B cell (primary cell): ENCODE measurements at regions not wholly inside any gene's neighbourhood (a gene's known extent, or its start where the extent isn't known, plus 50 kb on each side); places are given as distances from the start of the nearest gene placed in this dataset.
"Not testable (repeated sequence)": the region's sequence is repeated elsewhere in the genome, so short reads cannot be mapped to it uniquely, and the experiment has no call there.

Experiments used
- ATAC-seq: fragments of 200-7000 bp; cut with Tn5 transposase; one replicate; pipeline ENCODE4 v1.10.0; 2021; ENCODE audit warnings: low read depth, mild to moderate bottlenecking, moderate number of reproducible peaks, moderate library complexity
- CTCF ChIA-PET: fragments of 350-600 bp; sonication (Branson Sonifier 250); formaldehyde crosslinking; loops from one replicate; lab custom pipeline; 2021; ENCODE audit warnings: antibody characterized with exemption, inconsistent platforms; lab: Charles Lee
- POLR2A ChIA-PET: fragments of 350-600 bp; sonication (Branson Sonifier 250); formaldehyde crosslinking; loops from one replicate; lab custom pipeline; 2021; ENCODE audit warnings: antibody characterized with exemption; lab: Charles Lee
- DNase-seq: peaks from one replicate; pipeline ENCODE4 v3.0.0; 2013
- H2AFZ ChIP-seq: 2 replicates; pipeline ENCODE4 v1.6.1; 2012; ENCODE audit warnings: mild to moderate bottlenecking, low read depth, low read length; ENCODE audit not compliant: insufficient read depth, poor library complexity, severe bottlenecking
- H3K27ac ChIP-seq, 2 donors: 1 replicate in 1 of 2; 2 replicates in 1 of 2; pipeline ENCODE4 v1.5.1; 2012 to 2013; ENCODE audit warnings: low read length in 2 of 2, mild to moderate bottlenecking in 2 of 2, moderate library complexity in 1 of 2
- H3K27me3 ChIP-seq, 4 experiments: fragments of 200-600 bp in 1 of 4; sonication (generic) in 1 of 4; replicated peaks in 1 of 4; 1 replicate in 2 of 4; 2 replicates in 2 of 4; pipeline versions ENCODE4 v1.6.1 to v1.7.0; 2013 to 2016; ENCODE audit warnings: low read length in 3 of 4, mild to moderate bottlenecking in 2 of 4, mixed read lengths in 1 of 4, moderate library complexity in 1 of 4; ENCODE audit not compliant: insufficient read depth in 4 of 4, control insufficient read depth in 3 of 4; ENCODE audit errors: control extremely low read depth in 1 of 4
- H3K36me3 ChIP-seq, 2 experiments: replicated peaks in 1 of 2; 1 replicate in 1 of 2; 2 replicates in 1 of 2; pipeline versions ENCODE4 v1.6.1 to v1.7.1; 2013; ENCODE audit warnings: low read length in 1 of 2; ENCODE audit not compliant: insufficient read depth in 2 of 2, control insufficient read depth in 1 of 2; ENCODE audit errors: control extremely low read depth in 1 of 2, extremely low read depth in 1 of 2
- H3K4me1 ChIP-seq, 2 donors: fragments of 200-600 bp in 1 of 2; sonication (generic) in 1 of 2; 1 replicate in 1 of 2; 2 replicates in 1 of 2; pipeline versions ENCODE4 v1.5.1 to v1.6.1; 2013 to 2017; ENCODE audit warnings: low read length in 2 of 2; ENCODE audit not compliant: control insufficient read depth in 2 of 2, insufficient read depth in 2 of 2
- H3K4me2 ChIP-seq: replicated peaks from 2 replicates; pipeline ENCODE3; 2012; ENCODE audit warnings: mild to moderate bottlenecking, low read depth, low read length; ENCODE audit not compliant: poor library complexity, severe bottlenecking
- H3K4me3 ChIP-seq, 5 experiments: fragments of 200-600 bp in 1 of 5; sonication (generic) in 1 of 5; 1 replicate in 3 of 5; 2 replicates in 2 of 5; pipeline versions ENCODE4 v1.5.1 to v1.7.0; 2011 to 2016; ENCODE audit warnings: low read length in 4 of 5, mild to moderate bottlenecking in 4 of 5, low read depth in 2 of 5, control low read depth in 1 of 5, moderate library complexity in 1 of 5; ENCODE audit not compliant: insufficient read depth in 1 of 5; ENCODE audit errors: control extremely low read depth in 1 of 5, extremely low read depth in 1 of 5
- H3K79me2 ChIP-seq: fragments of 200-600 bp; sonication (generic); one replicate; pipeline ENCODE4 v1.6.0; 2016; ENCODE audit warnings: low read length; ENCODE audit not compliant: control insufficient read depth, insufficient read depth
- H3K9ac ChIP-seq: fragments of 200-600 bp; sonication (generic); 2 replicates; pipeline ENCODE4 v1.6.1; 2017; ENCODE audit warnings: mild to moderate bottlenecking, low read length, moderate library complexity
- H3K9me3 ChIP-seq, 3 donors: one replicate each; pipeline versions ENCODE4 v1.6.1 to v1.7.1; 2013; ENCODE audit warnings: low read length in 2 of 3; ENCODE audit not compliant: control insufficient read depth in 2 of 3, insufficient read depth in 1 of 3; ENCODE audit errors: control extremely low read depth in 1 of 3
- H4K20me1 ChIP-seq: 2 replicates; pipeline ENCODE4 v1.6.0; 2012; ENCODE audit warnings: mild to moderate bottlenecking, low read length; ENCODE audit not compliant: insufficient read depth, control insufficient read depth, poor library complexity, severe bottlenecking
- H3K27ac Mint-ChIP-seq: one replicate; pipeline ENCODE4 v1.8.0; 2021; ENCODE audit warnings: mixed read lengths
- H3K27me3 Mint-ChIP-seq: one replicate; pipeline ENCODE4 v1.8.0; 2021; ENCODE audit warnings: mixed read lengths
- H3K4me1 Mint-ChIP-seq: one replicate; pipeline ENCODE4 v1.8.0; 2021; ENCODE audit warnings: mixed read lengths
- H3K4me3 Mint-ChIP-seq: one replicate; pipeline ENCODE4 v1.8.0; 2021; ENCODE audit warnings: mixed read lengths
- H3K9me3 Mint-ChIP-seq: one replicate; pipeline ENCODE4 v1.8.0; 2022; ENCODE audit warnings: mixed read lengths; ENCODE audit not compliant: insufficient read depth
- CTCF ChIP-seq: fragments of 200-600 bp; IDR thresholded peaks from one replicate; pipeline ENCODE4 v1.8.0; 2022; ENCODE audit warnings: antibody characterized with exemption, mild to moderate bottlenecking
- EZH2 ChIP-seq: IDR thresholded peaks from 2 replicates; pipeline ENCODE4 v1.6.1; 2012; ENCODE audit warnings: borderline replicate concordance, low read depth, mild to moderate bottlenecking, moderate library complexity, low read length; ENCODE audit not compliant: insufficient read depth, poor library complexity, severe bottlenecking
- WGBS: methylation state at CpG from one replicate; pipeline ENCODE4 v1.1.5; 2013; ENCODE audit warnings: missing lambda C conversion rate; ENCODE audit not compliant: insufficient coverage; 5-methylcytosine and 5-hydroxymethylcytosine counted together
- intact Hi-C: fragments of 100-400 bp; cut with micrococcal nuclease; formaldehyde crosslinking; loops from one replicate; pipeline ENCODE4 v1.10.0; 2022

GRCh38 chr2:388752-389151, 100.9 kb upstream of the ALKAL2 start:
- H3K4me1 Mint-ChIP-seq, H3K4me2 ChIP-seq, ATAC-seq, POLR2A ChIA-PET, H3K9me3 ChIP-seq, DNase-seq, H3K27me3 ChIP-seq, H3K4me1 ChIP-seq, H4K20me1 ChIP-seq, H3K4me3 ChIP-seq, intact Hi-C loops, H3K79me2 ChIP-seq, H3K27ac ChIP-seq, H3K4me3 Mint-ChIP-seq, H3K36me3 ChIP-seq, H3K27me3 Mint-ChIP-seq, H3K9me3 Mint-ChIP-seq, CTCF ChIA-PET, H2AFZ ChIP-seq, H3K27ac Mint-ChIP-seq, H3K9ac ChIP-seq: not testable (repeated sequence)
- over 99% methylated on average over 19 of the region's 24 CpGs for WGBS

- ATAC-seq (no peak), DNase-seq (no peak)
- CTCF ChIA-PET: no interaction called here
- no peak for TF ChIP-seq CTCF
- no peak for TF ChIP-seq EZH2
- peaks cover 8% of the 10 kb centered on the region for H3K4me1 Mint-ChIP-seq
- Histone ChIP-seq H4K20me1 (no peaks in the 10 kb centered on the region), H2AFZ (no peak overlapping the region), H3K4me1 (peaks cover 0 to 8% of the 10 kb centered on the region in 2 donors), H3K27me3 (no peaks in the 10 kb centered on the region), H3K4me3 (no peak overlapping the region), H3K79me2 (no peaks in the 10 kb centered on the region), H3K36me3 (no peaks in the 10 kb centered on the region), H3K27ac (no peak overlapping the region), H3K9me3 (no peaks in the 10 kb centered on the region), H3K9ac (no peak overlapping the region), H3K4me2 (no peak overlapping the region)
- intact Hi-C loops: no loop called here
- POLR2A ChIA-PET: no interaction called here
- H3K4me3 Mint-ChIP-seq: no peak overlapping the region
- H3K27ac Mint-ChIP-seq: no peak overlapping the region
- H3K27me3 Mint-ChIP-seq: no peaks in the 10 kb centered on the region
- H3K9me3 Mint-ChIP-seq: peaks cover 3% of the 10 kb centered on the region
- WGBS: 94% methylated on average over 18 of the region's 18 CpGs
These were observed 100.1 kb upstream of the ALKAL2 start for GRCh38 chr2:387980-388421.
